Spleen (tissue), 11 donors: ENCODE measurements at regions not wholly inside any gene's neighbourhood (a gene's known extent, or its start where the extent isn't known, plus 50 kb on each side); places are given as distances from the start of the nearest gene placed in this dataset.

Experiments
- DNase-seq: peaks from one replicate; pipeline ENCODE4 v3.0.0-alpha.2; 2020
- H3K27ac ChIP-seq, 8 donors: fragments of 200-600 bp; sonication (generic) in 7 of 8; 1 replicate in 4 of 8; 2 replicates in 4 of 8; pipeline versions ENCODE4 v1.5.0 to v1.8.0; 2016 to 2021; ENCODE audit warnings: inconsistent platforms in 4 of 8, mild to moderate bottlenecking in 4 of 8, moderate library complexity in 1 of 8
- H3K27me3 ChIP-seq, 7 donors: fragments of 200-600 bp; sonication (generic) in 6 of 7; replicated peaks in 1 of 7; 1 replicate in 4 of 7; 2 replicates in 3 of 7; pipeline versions ENCODE4 v1.5.0 to v1.8.0; 2016 to 2021; ENCODE audit warnings: inconsistent platforms in 3 of 7, mild to moderate bottlenecking in 1 of 7
- H3K36me3 ChIP-seq, 6 donors: fragments of 200-600 bp; sonication (generic) in 5 of 6; 1 replicate in 4 of 6; 2 replicates in 2 of 6; pipeline versions ENCODE4 v1.5.0 to v1.8.0; 2016 to 2021; ENCODE audit warnings: inconsistent platforms in 2 of 6
- H3K4me1 ChIP-seq, 6 donors: fragments of 200-600 bp; sonication (generic) in 5 of 6; 1 replicate in 3 of 6; 2 replicates in 3 of 6; pipeline versions ENCODE4 v1.5.0 to v1.8.0; 2016 to 2021; ENCODE audit warnings: inconsistent platforms in 3 of 6
- H3K4me3 ChIP-seq, 8 donors: fragments of 200-600 bp; sonication (generic) in 7 of 8; 1 replicate in 4 of 8; 2 replicates in 4 of 8; pipeline versions ENCODE4 v1.5.0 to v1.8.0; 2016 to 2021; ENCODE audit warnings: inconsistent platforms in 4 of 8, mild to moderate bottlenecking in 4 of 8, moderate library complexity in 2 of 8
- H3K9me3 ChIP-seq, 8 donors: fragments of 200-600 bp; sonication (generic) in 7 of 8; 1 replicate in 4 of 8; 2 replicates in 4 of 8; pipeline versions ENCODE4 v1.5.0 to v1.8.0; 2016 to 2021; ENCODE audit warnings: inconsistent platforms in 4 of 8
- POLR2A ChIP-seq, 3 donors: fragments of 450-650 bp; IDR thresholded peaks; one replicate each; pipeline ENCODE4 v1.5.1; 2017; ENCODE audit warnings: antibody characterized with exemption in 3 of 3, mild to moderate bottlenecking in 1 of 3
- POLR2AphosphoS5 ChIP-seq, 3 donors: sonication (generic); formaldehyde crosslinking; IDR thresholded peaks; one replicate each; pipeline ENCODE4 v1.5.1; 2017; ENCODE audit warnings: antibody characterized with exemption in 3 of 3
- WGBS, 5 donors: extraction: QIAGEN DNeasy Blood & Tissue Kit in 3 of 5; methylation state at CpG; one replicate each; pipeline versions ENCODE4 v1.1.5 to v1.1.7; 2013 to 2018; 5-methylcytosine and 5-hydroxymethylcytosine counted together
- intact Hi-C: fragments of 100-400 bp; cut with DNase I; formaldehyde crosslinking; loops from one replicate; pipeline ENCODE4 v1.15.0; 2023; ENCODE audit warnings: low total_unique reads
- TF ChIP-seq, protein P1 (sequence below), 11 experiments: fragments of 200-600 bp in 7 of 11; fragments of 450-650 bp in 4 of 11; sonication (generic) in 4 of 11; IDR thresholded peaks in 8 of 11; conservative IDR thresholded peaks in 3 of 11; 1 replicate in 7 of 11; 2 replicates in 4 of 11; pipeline versions ENCODE4 v1.4.0 to v1.8.0; 2016 to 2021; ENCODE audit warnings: antibody characterized with exemption in 11 of 11, inconsistent platforms in 4 of 11, mild to moderate bottlenecking in 1 of 11
- donor health status: healthy with polysubstance abuse.
- donor health status: DM: no; HTN: no; CAD: no; lungs with moderate emphysema.
- donor health status: DM: no; HTN: no; CAD: no.
- donor health status: Bipolar disorder and iron deficiency.
- donor health status: healthy.
- donor health status: DM: no; HTN: no; CAD: no.
- donor health status: DM: yes; HTN: yes; CAD: no.

DNA sequence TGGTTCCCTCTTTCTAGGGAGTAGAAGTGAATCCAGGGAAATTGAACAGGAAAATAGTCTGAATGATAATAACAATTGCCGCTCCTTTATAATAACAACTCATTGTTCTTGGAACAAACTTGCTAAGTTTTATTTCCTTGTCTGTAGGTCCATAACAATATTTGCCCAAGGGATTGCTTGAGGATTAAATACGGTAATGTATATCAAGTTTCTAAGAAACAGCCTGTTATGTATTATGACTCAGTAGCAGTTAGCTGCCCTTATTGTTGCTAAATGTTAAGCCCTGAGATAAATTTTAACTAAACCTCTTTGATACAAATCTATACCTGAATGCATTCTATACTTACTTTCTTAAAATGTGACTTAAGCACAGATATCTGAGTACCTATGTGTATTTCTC is 215.9 kb upstream of the AADAT start:
- no peak for DNase-seq
- H3K27me3 ChIP-seq = no peaks in the 10 kb centered on the region
- WGBS, 5 donors = 71 to 90% (median 81%) methylated on average over 2 of the region's 2 CpGs
- H3K27ac ChIP-seq = no peak overlapping the region
- H3K9me3 ChIP-seq = no peaks in the 10 kb centered on the region
- no peak for TF ChIP-seq POLR2AphosphoS5 (IDR thresholded peaks at IDR 0.05)
- TF ChIP-seq POLR2A (IDR thresholded peaks at IDR 0.05) = no peak
- H3K4me3 ChIP-seq = no peak overlapping the region
- H3K4me1 ChIP-seq = no peaks in the 10 kb centered on the region
- H3K36me3 ChIP-seq = no peaks in the 10 kb centered on the region
- intact Hi-C loops = no loop called here

DNA sequence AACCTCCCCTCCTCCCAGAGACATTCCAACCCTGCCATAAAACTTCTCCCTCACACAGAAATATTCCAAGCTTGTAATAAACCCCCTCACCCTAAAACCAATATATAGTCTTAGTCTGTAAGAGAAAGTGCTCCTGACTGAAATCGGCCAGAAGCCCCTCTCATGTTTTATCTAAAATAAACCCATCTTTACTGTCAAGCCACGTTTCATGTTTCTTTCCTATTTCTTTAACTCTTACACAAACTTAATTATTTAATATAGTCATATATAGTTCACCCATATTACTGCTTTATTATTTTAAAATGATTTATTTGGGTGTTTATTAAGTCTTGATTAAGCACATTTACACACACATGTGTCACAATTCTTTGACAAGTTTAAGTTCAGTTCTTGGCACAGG is 191.3 kb upstream of the AADAT start:
- Histone ChIP-seq H3K9me3 (peaks cover 0 to 14% (median 0%) of the 10 kb centered on the region in 8 donors), H3K27ac (no peak overlapping the region), H3K4me3 (no peak overlapping the region), H3K36me3 (no peaks in the 10 kb centered on the region), H3K27me3 (no peaks in the 10 kb centered on the region), H3K4me1 (no peaks in the 10 kb centered on the region)
- intact Hi-C loops = no loop called here
- 60 to 80% (median 78%) methylated on average over 2 of the region's 2 CpGs for WGBS, 5 donors
- DNase-seq = no peak
- no peak for TF ChIP-seq POLR2AphosphoS5 (IDR thresholded peaks at IDR 0.05)
- TF ChIP-seq POLR2A (IDR thresholded peaks at IDR 0.05) = no peak
- TF ChIP-seq, protein P1, sequence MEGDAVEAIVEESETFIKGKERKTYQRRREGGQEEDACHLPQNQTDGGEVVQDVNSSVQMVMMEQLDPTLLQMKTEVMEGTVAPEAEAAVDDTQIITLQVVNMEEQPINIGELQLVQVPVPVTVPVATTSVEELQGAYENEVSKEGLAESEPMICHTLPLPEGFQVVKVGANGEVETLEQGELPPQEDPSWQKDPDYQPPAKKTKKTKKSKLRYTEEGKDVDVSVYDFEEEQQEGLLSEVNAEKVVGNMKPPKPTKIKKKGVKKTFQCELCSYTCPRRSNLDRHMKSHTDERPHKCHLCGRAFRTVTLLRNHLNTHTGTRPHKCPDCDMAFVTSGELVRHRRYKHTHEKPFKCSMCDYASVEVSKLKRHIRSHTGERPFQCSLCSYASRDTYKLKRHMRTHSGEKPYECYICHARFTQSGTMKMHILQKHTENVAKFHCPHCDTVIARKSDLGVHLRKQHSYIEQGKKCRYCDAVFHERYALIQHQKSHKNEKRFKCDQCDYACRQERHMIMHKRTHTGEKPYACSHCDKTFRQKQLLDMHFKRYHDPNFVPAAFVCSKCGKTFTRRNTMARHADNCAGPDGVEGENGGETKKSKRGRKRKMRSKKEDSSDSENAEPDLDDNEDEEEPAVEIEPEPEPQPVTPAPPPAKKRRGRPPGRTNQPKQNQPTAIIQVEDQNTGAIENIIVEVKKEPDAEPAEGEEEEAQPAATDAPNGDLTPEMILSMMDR (IDR thresholded peaks at IDR 0.05 in 8 of 11, conservative IDR thresholded peaks at IDR 0.05 in 3 of 11) = no peak

DNA sequence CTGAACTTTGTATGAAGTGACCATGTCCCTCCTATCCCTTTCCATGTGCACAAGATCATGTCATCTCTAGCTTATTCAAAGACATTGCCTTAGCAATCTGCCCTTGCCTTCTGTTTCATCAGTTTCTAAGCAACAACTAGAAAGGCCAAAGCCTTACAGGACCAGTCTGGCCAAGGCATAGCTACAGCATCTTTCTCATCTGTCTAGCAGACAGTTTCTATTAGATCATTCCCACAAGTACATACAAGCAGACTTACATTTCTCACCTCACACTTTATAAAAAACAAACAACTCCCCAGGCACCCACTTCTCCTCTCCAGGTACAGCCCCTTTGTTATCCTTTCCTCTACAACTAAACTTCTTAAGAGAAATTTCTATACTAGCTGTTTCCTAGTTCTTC is 188.7 kb upstream of the AADAT start:
- no peak for DNase-seq
- intact Hi-C loops = no loop called here
- Histone ChIP-seq H3K36me3 (no peaks in the 10 kb centered on the region), H3K27ac (no peak overlapping the region), H3K9me3 (peaks cover 0 to 14% (median 0%) of the 10 kb centered on the region in 8 donors), H3K27me3 (no peaks in the 10 kb centered on the region), H3K4me3 (no peak overlapping the region), H3K4me1 (no peaks in the 10 kb centered on the region)
- no peak for TF ChIP-seq POLR2A (IDR thresholded peaks at IDR 0.05)
- TF ChIP-seq, protein P1 (IDR thresholded peaks at IDR 0.05 in 8 of 11, conservative IDR thresholded peaks at IDR 0.05 in 3 of 11) = no peak
- TF ChIP-seq POLR2AphosphoS5 (IDR thresholded peaks at IDR 0.05) = no peak

DNA sequence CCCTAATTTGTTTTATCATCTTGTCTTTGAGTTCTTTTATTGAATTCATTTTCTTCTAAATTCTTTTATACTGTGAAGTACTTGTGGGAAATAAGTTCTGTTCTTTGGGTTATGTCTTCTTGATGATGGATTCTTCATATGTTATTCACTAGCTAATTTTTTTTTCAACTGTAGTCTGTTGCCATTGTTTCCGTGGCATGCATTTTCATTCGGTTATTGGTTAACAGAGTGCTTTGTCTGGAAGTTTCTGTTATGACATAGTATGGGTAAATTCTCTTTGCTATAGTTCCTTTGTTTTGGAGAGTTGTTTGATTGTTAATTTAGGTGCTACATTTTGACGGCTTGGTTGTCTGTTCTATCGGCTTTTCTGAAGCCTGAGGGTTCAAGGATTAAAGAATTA is 184.9 kb upstream of the AADAT start:
- WGBS, 5 donors = 71 to 84% (median 80%) methylated on average over 4 of the region's 4 CpGs
- no peak for DNase-seq

More for the DNA sequence above, 184.9 kb upstream of the AADAT start:
- no peaks in the 10 kb centered on the region for H3K27me3 ChIP-seq
- H3K9me3 ChIP-seq = no peaks in the 10 kb centered on the region
- H3K4me3 ChIP-seq = no peak overlapping the region
- H3K4me1 ChIP-seq = no peaks in the 10 kb centered on the region
- no peak for TF ChIP-seq POLR2AphosphoS5 (IDR thresholded peaks at IDR 0.05)
- TF ChIP-seq, protein P1 (IDR thresholded peaks at IDR 0.05 in 8 of 11, conservative IDR thresholded peaks at IDR 0.05 in 3 of 11) = no peak
- TF ChIP-seq POLR2A (IDR thresholded peaks at IDR 0.05) = no peak
- no peaks in the 10 kb centered on the region for H3K36me3 ChIP-seq
- no peak overlapping the region for H3K27ac ChIP-seq
- intact Hi-C loops = no loop called here
